SU-DHL-6 (cell line): ENCODE measurements at regions not wholly inside any gene's neighbourhood (a gene's known extent, or its start where the extent isn't known, plus 50 kb on each side); places are given as distances from the start of the nearest gene placed in this dataset.

Experiments used
- H2AFZ ChIP-seq: fragments of 200-600 bp; sonication (generic); 2 replicates; pipeline ENCODE4 v1.6.1; 2014; ENCODE audit warnings: low read depth, mild to moderate bottlenecking, moderate library complexity, mixed read lengths, antibody characterized with exemption, low read length; ENCODE audit not compliant: severe bottlenecking
- H3F3A ChIP-seq: fragments of 200-600 bp; shearing (Covaris generic); 2 replicates; pipeline ENCODE4 v1.6.0; 2016; ENCODE audit warnings: antibody characterized with exemption, mild to moderate bottlenecking; ENCODE audit not compliant: insufficient read depth
- H3K27ac ChIP-seq: fragments of 200-600 bp; sonication (generic); 2 replicates; pipeline ENCODE4 v1.5.1; 2016; ENCODE audit warnings: low read depth, mild to moderate bottlenecking, low read length, moderate library complexity, mixed read lengths
- H3K27me3 ChIP-seq: fragments of 200-600 bp; sonication (generic), shearing (Covaris generic); 2 replicates; pipeline ENCODE4 v1.6.0; 2014; ENCODE audit warnings: mild to moderate bottlenecking, low read length
- H3K36me3 ChIP-seq: fragments of 200-600 bp; sonication (generic); 2 replicates; pipeline ENCODE4 v1.6.1; 2014; ENCODE audit warnings: mild to moderate bottlenecking, low read length, mixed read lengths
- H3K4me2 ChIP-seq: fragments of 300-600, 200-600 bp; shearing (Covaris generic), sonication (generic); 2 replicates; pipeline ENCODE4 v1.6.0; 2014; ENCODE audit warnings: low read length, low read depth, mild to moderate bottlenecking; ENCODE audit not compliant: poor library complexity, severe bottlenecking
- H3K4me3 ChIP-seq: fragments of 200-600 bp; sonication (generic); 2 replicates; pipeline ENCODE4 v1.5.1; 2014; ENCODE audit warnings: antibody characterized with exemption, low read length, mild to moderate bottlenecking, mixed read lengths; ENCODE audit not compliant: insufficient read depth, poor library complexity, severe bottlenecking
- H3K79me2 ChIP-seq: fragments of 200-600 bp; sonication (generic); 2 replicates; pipeline ENCODE4 v1.6.1; 2014; ENCODE audit warnings: mild to moderate bottlenecking, low read length, moderate library complexity; ENCODE audit not compliant: insufficient read depth
- H3K9ac ChIP-seq: fragments of 200-600 bp; sonication (generic); 2 replicates; pipeline ENCODE4 v1.7.0; 2014; ENCODE audit warnings: mild to moderate bottlenecking, low read length
- H3K9me2 ChIP-seq: fragments of 200-600 bp; sonication (generic); replicated peaks from 2 replicates; pipeline ENCODE4 v1.6.1; 2014; ENCODE audit warnings: low read length; ENCODE audit not compliant: insufficient read depth
- H3K9me3 ChIP-seq: fragments of 200-600 bp; sonication (generic); 2 replicates; pipeline ENCODE4 v1.6.1; 2014; ENCODE audit warnings: low read length, mixed read lengths; ENCODE audit not compliant: insufficient read depth
- H4K20me1 ChIP-seq: fragments of 200-600 bp; sonication (generic); 2 replicates; pipeline ENCODE4 v1.6.1; 2014; ENCODE audit warnings: low read depth, mild to moderate bottlenecking, antibody characterized with exemption, low read length, moderate library complexity, mixed read lengths
- CTCF ChIP-seq: fragments of 200-600 bp; sonication (generic); IDR thresholded peaks from one replicate; pipeline ENCODE4 v1.5.1; 2017; ENCODE audit warnings: antibody characterized with exemption, mild to moderate bottlenecking, low read length, moderate library complexity; ENCODE audit not compliant: insufficient read depth, poor library complexity, severe bottlenecking
- EZH2phosphoT487 ChIP-seq: fragments of 200-600 bp; sonication (generic), shearing (Covaris generic); conservative IDR thresholded peaks from 2 replicates; pipeline ENCODE4 v1.6.1; 2018; ENCODE audit warnings: mild to moderate bottlenecking, antibody characterized with exemption, low read length, moderate library complexity, mixed read lengths

DNA sequence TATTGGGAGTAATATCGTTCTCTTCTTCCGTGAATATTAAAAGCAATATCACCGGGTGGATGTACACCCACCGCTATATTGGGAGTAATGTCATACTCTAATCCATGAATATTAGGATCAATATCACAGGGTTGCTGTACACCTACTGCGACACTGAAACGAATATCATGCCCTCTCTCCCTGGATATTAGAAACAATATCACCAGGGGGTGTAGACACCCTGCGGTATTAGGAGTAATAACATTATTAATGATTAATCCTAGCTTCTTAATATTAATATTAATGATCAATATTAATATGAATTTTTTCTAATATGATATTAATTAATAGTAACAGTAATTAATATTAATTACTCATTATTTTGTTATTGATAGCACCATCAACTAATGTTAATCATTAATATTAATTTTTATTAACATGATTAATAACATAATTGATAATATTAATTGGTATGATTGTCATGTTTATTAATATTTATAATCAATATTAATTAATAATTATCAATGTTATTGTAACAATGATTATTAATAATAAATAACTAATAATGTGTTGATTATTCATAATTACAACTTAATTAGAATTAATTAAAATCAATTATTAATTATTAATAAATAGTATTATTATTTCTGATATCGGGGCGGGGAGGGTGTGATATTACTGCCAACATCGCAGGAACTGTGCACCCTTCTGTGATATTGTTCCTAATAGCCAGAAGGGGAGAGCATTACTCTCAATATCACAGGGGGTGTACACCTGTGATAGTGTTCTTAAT lies 121.3 kb upstream of the C1GALT1 start:
- no peak overlapping the region for H3K9ac ChIP-seq
- H3K79me2 ChIP-seq, result no peaks in the 10 kb centered on the region
- H3K9me3 ChIP-seq, result no peaks in the 10 kb centered on the region
- H3K9me2 ChIP-seq, result no peaks in the 10 kb centered on the region
- no peak overlapping the region for H3K27ac ChIP-seq
- H4K20me1 ChIP-seq, result no peaks in the 10 kb centered on the region
- no peaks in the 10 kb centered on the region for H3K27me3 ChIP-seq
- TF ChIP-seq CTCF, result no peak
- TF ChIP-seq EZH2phosphoT487, result no peak
- no peaks in the 10 kb centered on the region for H3K36me3 ChIP-seq
- H3K4me2 ChIP-seq, result no peak overlapping the region
- no peak overlapping the region for H2AFZ ChIP-seq
- no peaks in the 10 kb centered on the region for H3F3A ChIP-seq
- H3K4me3 ChIP-seq, result no peak overlapping the region

- H2AFZ ChIP-seq, result no peak overlapping the region
- TF ChIP-seq EZH2phosphoT487, result no peak
- no peaks in the 10 kb centered on the region for H3K79me2 ChIP-seq
These were observed 104.4 kb upstream of the C1GALT1 start for GRCh38 chr7:7077945-7078344.

DNA sequence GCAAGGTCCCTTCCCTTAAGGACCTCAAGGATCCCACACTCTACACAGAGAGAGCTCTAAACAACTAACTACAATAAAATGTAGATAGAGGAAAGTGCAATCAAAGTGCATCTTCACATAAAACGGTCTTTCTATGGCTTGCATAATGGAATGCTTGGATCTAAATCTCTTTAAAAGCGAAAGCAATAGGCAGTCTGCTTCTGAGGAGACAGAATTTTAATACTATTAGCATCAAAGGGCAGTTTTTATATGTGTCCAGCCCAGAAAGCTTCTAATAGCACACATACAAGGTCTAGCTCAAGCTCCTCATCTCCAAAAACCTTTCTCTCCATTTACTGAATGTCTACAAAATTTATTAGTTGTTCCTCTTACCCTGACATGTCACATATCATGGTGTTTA lies 101.5 kb upstream of the C1GALT1 start:
- no peaks in the 10 kb centered on the region for H4K20me1 ChIP-seq
- no peak overlapping the region for H3K27ac ChIP-seq
- H3K4me3 ChIP-seq, result no peak overlapping the region
- H3K36me3 ChIP-seq, result no peaks in the 10 kb centered on the region
- no peak overlapping the region for H2AFZ ChIP-seq
- TF ChIP-seq EZH2phosphoT487 (no peak), CTCF (no peak)
- no peaks in the 10 kb centered on the region for H3K9me3 ChIP-seq
- H3K9me2 ChIP-seq, result no peaks in the 10 kb centered on the region
- H3K9ac ChIP-seq, result no peak overlapping the region
- H3K4me2 ChIP-seq, result no peak overlapping the region
- no peaks in the 10 kb centered on the region for H3F3A ChIP-seq
- H3K79me2 ChIP-seq, result no peaks in the 10 kb centered on the region
- no peaks in the 10 kb centered on the region for H3K27me3 ChIP-seq

More at GRCh38 chr7:7077945-7078344, 104.4 kb upstream of the C1GALT1 start:
- H3K4me2 ChIP-seq, result no peak overlapping the region
- no peak overlapping the region for H3K9ac ChIP-seq
- no peaks in the 10 kb centered on the region for H3K27me3 ChIP-seq
- H3K9me3 ChIP-seq, result no peaks in the 10 kb centered on the region
- no peaks in the 10 kb centered on the region for H3F3A ChIP-seq
- no peak overlapping the region for H3K27ac ChIP-seq
- no peak overlapping the region for H3K4me3 ChIP-seq
- no peaks in the 10 kb centered on the region for H3K9me2 ChIP-seq
- no peaks in the 10 kb centered on the region for H4K20me1 ChIP-seq
- no peaks in the 10 kb centered on the region for H3K36me3 ChIP-seq

DNA sequence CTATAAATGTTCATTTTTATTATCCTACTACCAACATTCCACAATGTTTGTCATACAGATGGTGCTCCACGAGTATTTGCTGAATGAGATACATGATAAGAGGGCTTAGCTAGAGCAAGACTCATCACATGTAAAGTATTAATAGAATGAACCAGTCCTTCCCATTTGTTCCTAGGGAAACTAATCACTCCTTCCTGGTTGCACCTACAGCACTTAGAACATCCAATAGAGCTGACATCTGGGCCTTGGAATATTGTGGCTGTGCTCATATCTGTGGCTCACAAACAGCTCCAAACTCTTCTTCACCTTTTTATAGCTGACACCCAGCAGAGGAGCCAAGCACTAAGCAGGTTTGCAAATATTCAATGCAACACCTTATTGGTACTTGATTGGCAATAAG lies 91.9 kb upstream of the C1GALT1 start:
- no peak for TF ChIP-seq CTCF
- TF ChIP-seq EZH2phosphoT487, result no peak
- no peaks in the 10 kb centered on the region for H3K9me2 ChIP-seq
- no peaks in the 10 kb centered on the region for H3F3A ChIP-seq
- H3K27ac ChIP-seq, result no peak overlapping the region
- no peak overlapping the region for H2AFZ ChIP-seq
- H3K79me2 ChIP-seq, result no peaks in the 10 kb centered on the region
- H4K20me1 ChIP-seq, result no peaks in the 10 kb centered on the region
- H3K36me3 ChIP-seq, result no peaks in the 10 kb centered on the region
- H3K27me3 ChIP-seq, result no peaks in the 10 kb centered on the region
- no peak overlapping the region for H3K9ac ChIP-seq
- H3K9me3 ChIP-seq, result no peaks in the 10 kb centered on the region
- no peak overlapping the region for H3K4me2 ChIP-seq
- H3K4me3 ChIP-seq, result no peak overlapping the region
